ENCODE measurements at regions not wholly inside any gene's neighbourhood (a gene's known extent, or its start where the extent isn't known, plus 50 kb on each side); places are given as distances from the start of the nearest gene placed in this dataset.

DNA sequence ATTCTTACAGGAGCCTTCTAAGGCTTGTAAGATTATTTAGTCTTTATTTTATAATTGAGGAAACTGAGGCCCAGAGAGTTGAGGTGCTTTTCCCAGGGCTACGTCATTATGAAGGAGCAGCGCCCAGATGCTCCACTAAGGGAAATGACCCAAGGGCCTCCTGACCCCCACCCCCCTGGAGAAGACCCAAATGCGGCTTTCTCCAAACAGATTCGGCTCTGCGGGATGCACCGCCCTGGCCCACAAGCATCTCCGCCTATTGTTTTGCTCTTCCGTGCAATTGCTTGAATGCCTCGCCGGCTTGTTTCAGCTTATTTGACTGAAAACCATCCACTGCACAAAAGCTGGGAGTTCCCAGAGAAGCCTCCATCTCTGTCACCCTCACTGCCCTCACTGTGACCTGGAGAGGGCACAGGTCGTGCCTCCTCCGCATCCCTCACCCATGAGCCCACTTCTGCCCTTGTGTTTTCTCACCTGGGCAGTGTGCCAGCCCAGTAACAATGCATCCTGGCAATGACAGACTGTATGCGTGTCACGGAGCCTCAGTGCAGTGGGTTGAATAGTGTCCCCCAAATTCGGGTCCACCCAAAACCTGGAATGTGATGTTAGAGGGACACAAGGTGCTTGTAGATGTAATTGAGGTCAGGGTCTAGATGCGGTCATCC is 790.2 kb downstream of the TBC1D22A start:
- no peak for DNase-seq

DNA sequence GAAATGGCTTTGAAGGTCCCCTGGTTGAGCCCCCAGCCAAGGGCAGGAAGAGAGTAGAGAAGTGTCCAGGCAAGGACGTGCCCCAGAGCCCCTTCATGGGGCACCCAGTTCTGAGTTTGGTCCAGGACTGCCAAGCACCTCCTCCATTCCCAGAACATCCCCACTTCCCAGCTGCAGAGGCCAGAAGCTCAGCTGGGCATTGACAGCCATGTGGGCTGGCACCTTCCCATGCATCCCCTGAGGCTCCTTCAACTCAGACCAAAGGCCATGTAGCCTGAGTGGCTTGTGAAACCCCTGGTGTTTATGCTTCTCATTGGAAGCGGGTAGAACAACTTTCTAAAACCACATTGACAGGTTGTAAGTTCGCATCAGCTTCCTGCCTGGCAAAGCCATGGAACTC is 789.6 kb downstream of the TBC1D22A start:
- DNase-seq = no peak

DNA sequence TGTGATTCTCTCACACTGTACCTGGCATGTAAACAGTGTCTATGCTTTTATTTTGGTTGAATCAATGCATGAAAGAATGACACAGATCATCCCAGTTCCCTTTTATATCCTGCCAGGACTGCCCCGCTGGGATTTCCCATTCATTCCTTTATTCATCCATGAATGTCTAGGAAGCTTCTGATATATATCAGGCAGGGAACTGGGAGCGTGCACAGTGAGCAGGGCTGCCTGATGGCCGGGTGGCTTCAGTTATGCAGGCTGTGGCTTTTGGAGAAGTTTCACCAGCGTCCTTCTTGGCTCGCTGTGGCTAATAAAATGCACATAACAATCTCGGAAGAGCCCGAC is 789.0 kb downstream of the TBC1D22A start:
- no peak for DNase-seq

DNA sequence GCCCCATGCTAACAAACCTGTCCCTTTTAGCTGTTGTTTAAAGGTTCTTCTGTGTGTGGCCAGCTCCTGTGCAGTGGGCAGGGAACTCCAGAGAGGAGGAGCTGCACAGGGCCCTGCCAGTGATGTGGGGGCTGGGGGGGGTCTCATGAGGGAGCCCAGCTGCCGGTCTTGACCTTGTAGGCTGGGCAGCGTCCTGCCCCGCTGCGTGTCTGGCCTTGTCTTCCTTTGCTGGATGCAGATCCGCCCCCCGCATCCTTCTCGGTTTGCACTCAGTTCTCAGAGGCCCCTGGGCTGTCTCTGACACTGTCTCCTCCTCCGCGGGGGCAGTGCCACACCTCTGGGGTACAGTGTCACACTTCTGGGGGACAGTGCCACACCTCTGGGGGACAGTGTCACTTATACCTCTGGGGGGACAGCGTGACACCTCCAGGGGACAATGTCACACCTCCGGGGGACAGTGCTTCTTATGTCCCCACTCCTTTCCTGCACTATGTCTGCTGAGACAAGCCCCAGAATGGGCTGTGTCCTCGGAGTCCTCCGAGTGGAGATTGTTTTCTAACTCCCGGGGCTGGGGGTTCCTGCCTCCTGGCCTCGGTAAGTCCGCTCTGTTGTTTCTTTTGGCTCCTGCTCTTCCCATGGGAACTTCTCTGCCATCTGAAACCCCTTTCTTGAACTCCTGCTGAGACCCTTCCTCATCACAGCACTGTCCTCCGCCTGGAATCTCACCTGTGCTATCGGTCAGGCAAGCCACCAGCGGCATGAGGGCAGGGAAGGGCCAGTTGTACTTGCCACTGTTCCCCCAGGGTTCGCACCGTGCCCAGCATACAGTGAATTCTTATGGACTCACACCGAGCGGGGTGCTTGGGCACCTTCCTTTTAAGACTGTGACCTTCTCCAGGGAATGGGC is 788.3 kb downstream of the TBC1D22A start:
- DNase-seq = no peak

DNA sequence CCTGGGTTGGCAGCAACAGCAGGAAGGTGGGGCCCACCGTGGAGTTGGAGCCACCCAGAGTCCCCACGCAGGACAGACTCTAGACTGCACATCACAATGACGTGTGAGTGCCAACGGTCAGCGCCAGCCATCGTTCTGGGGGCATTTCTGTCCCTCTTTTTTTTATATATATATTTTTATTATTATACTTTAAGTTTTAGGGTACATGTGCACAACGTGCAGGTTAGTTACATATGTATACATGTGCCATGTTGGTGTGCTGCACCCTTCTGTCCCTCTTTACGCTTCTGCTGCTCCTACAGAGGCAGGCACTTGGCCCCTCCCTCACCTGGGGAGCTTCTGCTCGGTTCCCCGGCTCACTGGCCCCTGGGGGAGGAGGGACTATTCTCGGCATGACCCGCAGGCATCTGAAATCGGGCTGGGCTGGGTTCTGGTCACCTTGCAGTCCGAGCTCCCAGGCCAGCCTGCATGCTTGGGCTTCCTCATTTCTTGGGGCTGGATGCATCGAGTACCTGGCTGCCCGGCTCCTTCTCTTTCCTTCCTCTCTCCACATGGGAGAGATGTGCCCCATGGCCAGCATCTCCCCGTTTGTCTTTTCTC is 787.4 kb downstream of the TBC1D22A start:
- no peak for DNase-seq

DNA sequence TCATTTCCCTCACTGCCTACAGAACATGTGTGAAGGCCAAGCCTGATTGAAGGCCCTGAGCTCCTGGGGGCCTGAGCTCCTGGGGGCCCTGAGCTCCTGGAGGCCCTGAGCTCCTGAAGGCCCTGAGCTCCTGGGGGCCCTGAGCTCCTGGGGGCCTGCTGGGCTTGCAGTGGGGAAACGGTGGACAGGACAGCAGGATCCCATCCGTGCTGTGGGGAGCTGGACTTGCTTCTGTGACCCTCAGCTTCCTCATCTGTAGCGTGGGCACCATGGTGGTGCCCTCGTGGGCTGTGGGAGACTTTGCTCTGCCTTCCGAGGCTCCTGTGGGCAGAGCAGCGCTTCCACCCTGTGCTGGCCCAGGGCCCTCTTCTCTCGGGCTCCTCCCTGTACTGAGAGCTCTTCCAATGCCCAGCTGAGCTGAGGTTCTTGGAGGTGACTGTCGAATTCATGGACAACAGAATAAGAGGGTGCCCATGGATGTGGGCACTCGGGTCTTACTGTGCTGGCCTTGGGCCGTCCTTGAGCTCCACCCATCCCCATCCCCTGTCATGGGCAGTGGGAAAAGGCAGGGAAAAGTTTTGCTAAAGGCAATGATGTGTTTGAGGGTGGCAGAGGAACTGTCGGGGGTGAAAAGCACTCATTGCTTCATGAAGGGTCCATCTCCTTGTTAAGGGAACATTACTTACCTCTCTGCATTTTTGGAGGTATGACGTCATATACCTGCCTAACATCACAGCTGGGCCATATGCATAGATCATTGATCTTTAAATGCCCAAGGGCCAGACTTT is 786.7 kb downstream of the TBC1D22A start:
- DNase-seq = no peak

DNA sequence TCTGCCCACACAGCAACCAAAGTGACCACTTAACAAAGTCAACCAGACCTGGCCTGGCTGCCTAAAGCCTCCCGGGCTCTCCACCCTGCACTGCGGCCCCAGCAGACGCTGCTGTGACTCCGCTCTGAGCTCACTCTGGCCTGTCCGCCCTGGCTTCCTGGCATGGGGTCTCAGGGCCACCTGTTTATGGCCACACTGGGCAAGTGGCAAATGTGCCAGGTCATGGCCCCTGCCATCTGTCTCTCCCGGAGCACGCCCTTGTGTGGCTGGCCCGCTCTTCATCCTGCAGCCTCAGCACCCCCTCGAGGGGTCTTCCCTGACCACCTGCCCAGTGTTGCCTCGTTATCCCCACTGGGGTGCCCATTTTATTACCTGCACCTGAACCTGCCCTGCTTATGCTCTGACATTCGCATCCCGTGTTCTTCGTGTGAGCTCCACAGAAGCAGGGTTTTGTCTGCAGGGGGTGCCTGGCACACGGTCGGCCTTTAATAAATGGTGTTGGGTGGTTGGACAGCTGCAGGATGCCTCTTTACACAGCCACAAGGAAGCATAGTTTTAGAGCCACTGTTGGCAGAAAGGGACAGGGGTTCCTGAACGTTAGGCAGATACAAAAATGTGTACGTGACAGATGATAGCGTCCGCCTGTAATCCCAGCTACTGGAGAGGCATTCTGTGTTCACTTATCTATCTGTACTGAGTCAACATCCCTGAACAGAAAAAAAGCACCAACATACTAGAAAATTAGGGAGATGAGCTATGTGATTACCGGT is 785.6 kb downstream of the TBC1D22A start:
- no peak for DNase-seq

DNA sequence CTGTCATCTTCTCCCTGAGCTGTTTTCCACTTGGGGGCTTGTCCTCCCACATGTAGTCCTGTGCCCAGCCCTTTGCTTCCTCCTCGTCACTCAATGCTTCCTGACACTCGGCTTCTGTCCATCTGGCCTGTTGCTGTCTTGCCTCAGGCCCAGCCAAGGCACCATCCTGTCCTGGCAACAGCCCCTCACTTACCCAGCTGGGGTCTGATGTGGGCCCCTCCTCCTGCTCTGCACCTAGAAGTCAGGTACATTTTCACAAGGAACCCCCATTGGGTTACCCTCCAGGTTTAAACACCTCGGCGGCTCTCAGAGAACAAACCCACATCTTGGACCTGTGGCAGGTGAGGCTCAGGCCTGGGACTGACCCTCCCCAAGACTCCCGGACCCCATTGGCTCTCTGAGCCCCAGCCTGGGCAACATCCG is 784.8 kb downstream of the TBC1D22A start:
- DNase-seq = no peak

DNA sequence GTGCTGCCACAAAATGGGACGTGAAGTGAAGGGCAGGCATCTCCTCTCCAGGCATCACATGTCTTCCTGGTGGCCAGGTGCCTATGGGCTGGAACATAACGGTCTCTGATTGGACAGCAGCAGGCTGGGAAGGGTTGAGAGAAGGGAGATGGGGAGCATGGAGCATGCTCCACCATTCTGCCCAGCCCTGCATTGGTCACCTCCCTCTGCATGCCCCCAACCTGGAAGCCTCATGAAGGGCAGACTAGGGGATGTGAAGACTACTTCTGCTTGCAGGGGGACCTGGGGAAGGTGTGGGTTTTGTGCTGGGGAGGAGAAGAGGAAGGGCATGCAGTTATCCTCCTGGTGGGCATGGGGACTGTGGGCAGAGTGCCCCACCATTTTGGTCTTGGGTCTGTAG is 782.2 kb downstream of the TBC1D22A start:
- no peak for DNase-seq

DNA sequence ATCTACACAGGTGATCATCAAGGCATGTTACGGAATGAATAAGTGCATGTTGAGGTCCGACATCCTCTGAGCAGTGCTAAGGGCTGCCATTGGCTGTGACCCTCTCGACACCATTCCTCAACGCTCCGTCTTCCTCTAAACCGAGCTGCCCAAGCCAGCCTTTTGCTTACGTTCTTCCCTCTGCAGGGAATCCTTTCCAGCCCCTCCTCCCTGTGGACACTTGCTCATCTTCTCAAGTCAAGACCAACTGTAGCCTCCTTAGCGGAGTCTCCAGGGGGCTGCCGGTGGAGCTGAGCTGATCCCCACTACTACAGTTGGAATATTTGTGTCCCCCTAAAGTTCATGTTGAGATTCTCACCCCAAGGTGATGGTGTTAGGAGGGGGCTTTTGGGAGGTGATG is 781.0 kb downstream of the TBC1D22A start:
- no peak for DNase-seq

DNA sequence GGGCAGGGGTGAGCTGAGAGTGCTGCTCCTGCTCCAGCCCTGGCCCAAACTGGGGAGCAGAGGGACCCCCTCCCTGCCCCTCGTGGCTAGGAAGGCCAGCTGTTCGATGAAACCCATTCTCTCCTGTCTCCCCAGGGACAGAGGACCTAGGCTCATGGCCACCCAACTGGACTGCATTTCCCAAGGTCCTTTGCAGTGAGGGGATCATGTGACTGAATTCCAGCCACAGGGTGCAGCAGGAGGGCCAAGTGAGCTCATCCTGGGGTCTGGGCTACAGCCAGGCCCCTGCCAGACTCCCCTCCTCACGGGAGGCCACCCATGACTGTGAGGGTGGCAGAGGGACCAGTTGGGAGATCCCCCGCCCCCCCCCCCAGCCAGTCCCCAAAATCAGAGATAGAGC is 777.6 kb downstream of the TBC1D22A start:
- no peak for DNase-seq

DNA sequence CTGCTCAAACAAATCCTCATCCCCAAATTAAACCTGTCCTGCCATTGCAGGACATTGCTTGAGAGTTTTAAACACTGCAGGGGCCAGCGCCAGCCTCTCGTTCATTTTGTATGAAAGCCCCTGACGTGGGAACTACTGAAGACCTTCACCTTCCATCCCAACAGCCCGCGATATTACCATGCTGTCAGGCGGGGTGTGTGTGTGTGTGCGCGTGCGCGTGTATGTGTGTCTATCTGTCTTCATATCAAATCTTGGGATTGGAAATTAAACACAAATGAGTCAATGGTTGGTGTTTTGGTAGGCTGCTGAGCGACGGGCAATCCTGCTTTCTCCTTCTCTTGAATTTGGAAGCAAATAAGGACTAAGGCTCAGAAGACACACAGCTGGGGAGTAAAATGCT is 776.9 kb downstream of the TBC1D22A start:
- DNase-seq = no peak

DNA sequence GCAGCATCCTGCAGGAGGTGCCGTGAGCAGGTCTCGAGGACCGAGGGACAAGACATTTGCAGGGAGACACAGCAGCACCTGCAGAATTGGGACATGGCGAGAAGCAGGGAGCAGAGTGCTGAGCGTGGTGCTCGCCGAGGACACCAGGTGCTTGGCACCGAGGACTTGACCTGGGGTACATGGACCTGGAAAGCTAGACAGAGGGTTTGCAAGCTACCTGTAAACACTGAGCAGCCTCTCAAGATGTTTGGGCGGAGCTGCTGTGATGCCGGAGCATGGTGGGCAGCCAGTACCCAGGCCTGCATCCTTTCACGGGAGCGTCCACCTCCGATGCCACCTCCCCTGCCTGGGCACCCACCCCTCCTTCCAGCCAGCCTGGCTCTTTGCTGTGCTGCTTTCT is 773.2 kb downstream of the TBC1D22A start:
- no peak for DNase-seq

DNA sequence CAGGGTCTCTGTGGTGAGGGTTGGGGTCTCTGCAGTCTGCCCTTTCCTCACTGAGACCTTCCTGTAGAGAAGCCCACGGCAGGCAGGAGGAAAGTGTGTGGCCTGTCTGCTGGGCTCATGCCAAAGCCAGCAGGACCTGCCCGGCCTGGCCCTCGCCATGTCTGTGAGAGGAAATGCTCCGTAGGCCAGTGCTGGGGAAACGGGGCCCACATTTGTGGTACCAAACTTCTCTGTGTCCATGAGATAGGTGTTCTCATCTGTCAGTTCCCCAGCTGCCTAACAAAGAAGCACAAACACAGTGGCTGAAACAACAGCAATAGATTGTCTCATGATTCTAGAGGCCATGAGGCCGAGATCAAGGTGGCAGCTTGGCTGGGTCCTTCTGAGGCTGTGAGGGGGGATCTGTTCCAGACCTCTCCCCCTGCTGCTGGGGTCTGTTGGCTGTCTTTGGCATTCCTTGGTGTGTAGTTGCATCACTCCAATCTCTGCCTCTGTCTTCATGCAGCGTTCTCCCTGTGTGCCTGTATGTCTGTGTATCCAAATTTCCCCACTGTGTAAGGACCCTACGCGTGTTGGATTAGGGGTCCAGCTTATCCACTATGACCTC is 772.5 kb downstream of the TBC1D22A start:
- no peak for DNase-seq

DNA sequence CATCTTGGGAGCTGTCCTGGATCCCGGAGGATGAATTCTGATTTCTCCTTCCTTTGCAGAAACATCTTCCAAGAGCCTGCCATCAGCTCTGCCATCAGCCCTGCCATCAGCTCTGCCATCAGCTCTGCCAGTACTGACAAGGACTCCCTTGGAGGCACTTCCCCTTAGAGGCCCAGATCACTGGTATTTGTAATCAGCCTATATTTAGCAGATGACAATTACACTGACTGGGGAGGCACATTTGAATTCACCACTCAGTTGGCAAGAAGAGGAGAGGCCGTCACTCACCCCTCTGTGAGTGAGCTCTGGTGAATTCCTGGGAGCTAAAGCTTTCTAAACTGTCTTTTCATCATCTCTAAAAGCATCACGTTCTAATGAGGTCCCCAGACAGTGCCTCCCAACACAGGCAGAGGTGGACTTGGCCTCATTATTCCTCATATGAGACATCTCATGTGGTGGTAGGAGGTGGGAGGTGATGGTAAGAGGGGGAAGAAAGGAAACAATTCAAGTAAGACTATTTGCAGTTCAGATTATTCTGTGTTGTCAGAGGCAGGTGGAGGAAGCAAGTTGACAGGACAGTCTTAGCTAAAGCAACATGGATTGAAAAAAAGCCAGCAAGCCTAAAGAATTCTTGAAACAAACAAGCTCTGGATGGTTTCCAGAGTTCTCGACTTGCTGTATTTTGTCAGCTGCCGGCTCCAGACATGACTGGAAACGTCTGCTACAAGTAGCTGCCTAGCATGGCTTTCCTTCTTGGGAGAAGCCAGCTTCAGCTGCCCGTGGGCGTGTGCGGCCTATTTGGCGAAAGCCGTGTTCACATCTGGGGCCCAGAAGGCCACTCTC is 771.7 kb downstream of the TBC1D22A start:
- no peak for DNase-seq

DNA sequence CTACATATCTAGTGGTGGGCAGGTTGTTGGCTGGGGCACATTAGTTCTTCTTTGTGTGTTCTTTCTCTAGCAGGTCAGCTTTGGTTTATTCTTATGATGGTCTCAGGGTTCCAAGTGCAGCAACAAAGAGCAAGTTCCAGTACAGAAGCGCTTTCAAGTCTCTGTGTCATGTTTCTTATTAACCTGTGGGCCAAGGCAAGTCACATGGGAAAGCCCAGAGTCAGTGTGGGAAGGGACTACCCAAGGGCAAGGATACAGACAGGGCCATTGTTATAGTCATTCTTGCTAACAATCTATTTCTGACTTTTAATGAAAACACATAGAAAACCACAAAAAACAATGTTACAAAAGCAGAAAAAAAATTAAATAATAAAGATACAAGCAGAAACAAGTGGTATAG is 754.6 kb downstream of the TBC1D22A start:
- no peak for DNase-seq

DNA sequence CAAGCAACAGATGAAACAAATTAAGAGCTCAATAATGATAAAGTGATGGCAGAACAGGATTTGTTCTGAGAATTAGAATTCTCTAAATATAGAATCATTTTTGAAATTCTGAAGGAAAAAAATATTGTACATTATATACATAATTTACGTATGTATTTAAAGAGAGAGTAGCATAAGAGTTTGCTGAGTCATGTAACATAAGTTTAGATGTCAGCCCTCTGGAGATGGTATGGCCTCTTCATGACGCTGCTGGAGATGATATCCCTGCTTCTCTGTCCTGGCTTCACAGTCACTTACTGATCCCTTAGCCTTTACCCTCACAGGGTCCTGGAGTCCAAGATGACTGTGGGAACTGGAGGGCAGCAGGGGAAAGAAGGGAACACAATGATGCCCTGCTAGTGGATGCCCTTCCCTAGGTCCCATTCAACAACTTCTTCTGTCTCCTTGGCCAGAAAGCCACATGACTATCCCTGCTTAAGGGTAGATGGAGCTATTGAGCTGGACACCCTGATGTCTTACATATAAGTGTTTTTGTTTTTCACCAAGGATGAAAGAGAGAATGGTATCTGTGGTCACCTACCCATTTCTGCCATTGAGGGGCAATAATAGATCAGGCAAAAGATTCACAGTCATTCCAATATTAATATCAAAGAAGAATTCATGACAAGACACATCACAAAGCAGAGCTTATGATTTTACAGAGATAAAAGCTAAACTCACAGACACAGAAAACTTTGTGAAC is 753.1 kb downstream of the TBC1D22A start:
- no peak for DNase-seq

DNA sequence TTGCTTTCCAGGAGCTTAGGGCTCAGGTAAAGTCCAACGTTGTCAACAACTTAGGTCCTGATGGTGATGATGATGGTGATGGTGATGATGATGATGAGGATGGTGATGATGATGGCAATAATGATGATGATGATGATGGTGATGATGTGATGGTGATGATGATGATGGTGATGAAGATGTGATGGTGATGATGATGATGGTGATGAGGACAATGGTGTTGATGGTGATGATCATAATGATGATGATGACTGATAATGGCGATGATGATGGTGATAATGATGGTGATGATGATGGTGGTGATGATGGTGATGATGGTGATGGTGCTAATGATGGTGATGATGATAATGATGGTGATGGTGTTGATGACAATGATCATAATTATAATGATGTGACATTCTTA is 750.2 kb downstream of the TBC1D22A start:
- no peak for DNase-seq

DNA sequence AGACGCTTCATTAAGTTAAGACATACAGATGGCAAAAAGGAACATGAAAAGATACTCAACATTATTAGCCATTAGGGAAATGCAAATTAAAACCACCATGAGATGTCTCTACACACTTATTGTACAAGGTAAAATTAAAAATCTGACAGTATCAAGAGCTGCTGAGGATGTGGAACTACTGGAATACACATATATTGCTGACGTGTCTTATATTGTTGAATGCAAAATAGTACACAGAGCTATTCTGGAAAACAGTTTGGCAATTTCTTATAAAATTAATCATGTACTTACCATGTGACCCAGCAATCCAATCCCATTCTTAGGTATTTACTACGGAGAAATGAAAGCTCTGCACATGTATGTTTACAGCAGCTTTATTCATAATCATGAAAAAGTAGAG is 742.5 kb downstream of the TBC1D22A start:
- DNase-seq = no peak

DNA sequence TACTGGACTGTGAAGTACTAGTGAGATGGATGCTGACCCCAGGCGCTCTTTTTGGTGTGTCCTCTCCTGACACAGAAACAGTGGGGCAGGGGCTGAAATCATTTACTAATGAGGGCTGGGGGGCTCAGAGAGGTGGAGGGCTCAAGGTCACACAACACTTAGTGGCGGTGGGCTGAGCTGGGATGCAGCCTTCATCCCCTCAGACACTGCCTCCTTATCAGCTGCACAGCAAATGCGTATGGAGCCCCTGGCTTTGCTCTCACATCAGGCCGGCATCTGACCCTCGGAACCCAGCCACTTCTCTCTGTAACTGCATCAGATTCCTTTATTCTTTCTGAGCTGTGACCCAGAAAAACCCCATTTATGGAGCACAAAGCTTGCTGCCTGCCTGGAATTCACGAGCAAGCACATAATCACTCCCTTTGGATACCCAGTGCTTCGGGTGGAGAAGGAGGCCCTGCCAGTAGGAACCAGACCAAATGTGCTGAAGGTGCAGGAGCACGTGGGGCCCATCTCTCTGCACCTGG is 736.6 kb downstream of the TBC1D22A start:
- no peak for DNase-seq
